Right cardiac atrium (tissue), 5 donors: ENCODE measurements at regions not wholly inside any gene's neighbourhood (a gene's known extent, or its start where the extent isn't known, plus 50 kb on each side); places are given as distances from the start of the nearest gene placed in this dataset.
"Not testable (repeated sequence)": the region's sequence is repeated elsewhere in the genome, so short reads cannot be mapped to it uniquely, and the experiment has no call there.

Experiments
- ATAC-seq, 2 donors: fragments of 200-7000 bp; cut with Tn5 transposase; one replicate each; pipeline versions ENCODE4 v1.8.0 to v1.9.1; 2020; ENCODE audit warnings: moderate library complexity in 2 of 2, mild to moderate bottlenecking in 1 of 2
- DNase-seq, 3 donors: peaks; one replicate each; pipeline ENCODE4 v3.0.0-alpha.2; 2020
- H3K27ac ChIP-seq: one replicate; pipeline ENCODE4 v1.5.1; 2013; ENCODE audit warnings: mild to moderate bottlenecking, low read length, control low read depth, moderate library complexity
- H3K27me3 ChIP-seq: one replicate; pipeline ENCODE4 v1.6.1; 2013; ENCODE audit not compliant: control insufficient read depth, insufficient read depth
- H3K4me1 ChIP-seq: one replicate; pipeline ENCODE4 v1.6.1; 2013; ENCODE audit warnings: low read length; ENCODE audit not compliant: control insufficient read depth, insufficient read depth
- H3K4me3 ChIP-seq: one replicate; pipeline ENCODE4 v1.5.1; 2013; ENCODE audit warnings: low read length, control low read depth
- H3K9me3 ChIP-seq: one replicate; pipeline ENCODE4 v1.6.1; 2013; ENCODE audit warnings: low read length; ENCODE audit not compliant: control insufficient read depth
- WGBS: extraction: QIAGEN DNeasy Blood & Tissue Kit; methylation state at CpG from one replicate; pipeline ENCODE4 v1.1.7; 2013; 5-methylcytosine and 5-hydroxymethylcytosine counted together
- intact Hi-C, 4 donors: fragments of 100-400 bp; cut with DNase I; formaldehyde crosslinking; loops; one replicate each; pipeline versions ENCODE4 v1.11.0 to v1.14.0; 2022 to 2023
- donor health status: healthy with polysubstance abuse.
- donor health status: DM: no; HTN: yes; CAD: no.
- donor health status: DM: no; HTN: no; CAD: no.
- donor health status: DM: no; HTN: yes; CAD: no; lungs with severe emphysema.
- donor health status: DM: yes; HTN: yes; CAD: no.

- 79% methylated on average over 7 of the region's 7 CpGs for WGBS
- H3K4me3 ChIP-seq, intact Hi-C loops, H3K27me3 ChIP-seq, H3K27ac ChIP-seq, ATAC-seq, H3K4me1 ChIP-seq, H3K9me3 ChIP-seq, DNase-seq: not testable (repeated sequence)
Measured at GRCh38 chr21:13802757-13803156, 193.2 kb downstream of the POTED start.
